ENCODE measurements at regions not wholly inside any gene's neighbourhood (a gene's known extent, or its start where the extent isn't known, plus 50 kb on each side); places are given as distances from the start of the nearest gene placed in this dataset.

- FAIRE-seq (no peak), DNase-seq (ENCODE audit: insufficient read length, low spot score) (no peak)
- TF ChIP-seq CTCF (IDR thresholded peaks at IDR 0.05; ENCODE audit: insufficient read depth, missing control alignments): no peak
Observed at GRCh38 chr11:38282718-38283117, 1684.7 kb upstream of the RAG2 start.

GRCh38 chr11:38278457-38279141 lies 1680.6 kb upstream of the RAG2 start:
- no peak for FAIRE-seq
- no peak for TF ChIP-seq CTCF (IDR thresholded peaks at IDR 0.05; ENCODE audit: insufficient read depth, missing control alignments)
- no peak for DNase-seq (ENCODE audit: insufficient read length, low spot score)

- FAIRE-seq: no peak
- no peak for TF ChIP-seq CTCF (IDR thresholded peaks at IDR 0.05; ENCODE audit: insufficient read depth, missing control alignments)
- no peak for DNase-seq (ENCODE audit: insufficient read length, low spot score)
Observed at GRCh38 chr11:38274031-38274430, 1676.0 kb upstream of the RAG2 start.

GRCh38 chr11:38272376-38272775 lies 1674.3 kb upstream of the RAG2 start:
- no peak for TF ChIP-seq CTCF (IDR thresholded peaks at IDR 0.05; ENCODE audit: insufficient read depth, missing control alignments)
- FAIRE-seq (no peak), DNase-seq (ENCODE audit: insufficient read length, low spot score) (no peak)

- no peak for FAIRE-seq
Observed at GRCh38 chr11:38266691-38267090, 1668.7 kb upstream of the RAG2 start.

GRCh38 chr11:38256436-38256835 lies 1658.4 kb upstream of the RAG2 start:
- no peak for DNase-seq (ENCODE audit: insufficient read length, low spot score)
- no peak for TF ChIP-seq CTCF (IDR thresholded peaks at IDR 0.05; ENCODE audit: insufficient read depth, missing control alignments)
- FAIRE-seq: no peak

More at GRCh38 chr11:38266691-38267090, 1668.7 kb upstream of the RAG2 start:
- DNase-seq (ENCODE audit: insufficient read length, low spot score): no peak
- no peak for TF ChIP-seq CTCF (IDR thresholded peaks at IDR 0.05; ENCODE audit: insufficient read depth, missing control alignments)

- FAIRE-seq: no peak
- no peak for TF ChIP-seq CTCF (IDR thresholded peaks at IDR 0.05; ENCODE audit: insufficient read depth, missing control alignments)
Observed at GRCh38 chr11:38254913-38255312, 1656.9 kb upstream of the RAG2 start.

More at GRCh38 chr11:38254913-38255312, 1656.9 kb upstream of the RAG2 start:
- DNase-seq (ENCODE audit: insufficient read length, low spot score): no peak
